ENCODE measurements at regions not wholly inside any gene's neighbourhood (a gene's known extent, or its start where the extent isn't known, plus 50 kb on each side); places are given as distances from the start of the nearest gene placed in this dataset.

- in situ Hi-C loops (cut with HindIII; ENCODE audit: low sequenced_read_pairs) = no loop called here
- no peak for TF ChIP-seq CTCF (IDR thresholded peaks at IDR 0.05; ENCODE audit: low read depth, low read length, missing control alignments)
- H3K4me3 ChIP-seq (ENCODE audit: low read depth, low read length) = no peak overlapping the region
- DNase-seq (ENCODE audit: low read depth) = no peak
Observed at GRCh38 chr5:108581026-108581425, 166.7 kb upstream of the FER start.

- no peak overlapping the region for H3K4me3 ChIP-seq (ENCODE audit: low read depth, low read length)
- in situ Hi-C loops (cut with HindIII; ENCODE audit: low sequenced_read_pairs) = no loop called here
- DNase-seq (ENCODE audit: low read depth) = no peak
- no peak for TF ChIP-seq CTCF (IDR thresholded peaks at IDR 0.05; ENCODE audit: low read depth, low read length, missing control alignments)
Observed at GRCh38 chr5:108579236-108579635, 168.5 kb upstream of the FER start.

- no peak for TF ChIP-seq CTCF (IDR thresholded peaks at IDR 0.05; ENCODE audit: low read depth, low read length, missing control alignments)
- H3K4me3 ChIP-seq (ENCODE audit: low read depth, low read length) = no peak overlapping the region
- no peak for DNase-seq (ENCODE audit: low read depth)
- in situ Hi-C loops (cut with HindIII; ENCODE audit: low sequenced_read_pairs) = no loop called here
Observed at GRCh38 chr5:108578791-108579190, 168.9 kb upstream of the FER start.

- no peak for DNase-seq (ENCODE audit: low read depth)
- H3K4me3 ChIP-seq (ENCODE audit: low read depth, low read length) = no peak overlapping the region
- no peak for TF ChIP-seq CTCF (IDR thresholded peaks at IDR 0.05; ENCODE audit: low read depth, low read length, missing control alignments)
- in situ Hi-C loops (cut with HindIII; ENCODE audit: low sequenced_read_pairs) = no loop called here
Observed at GRCh38 chr5:108567429-108567828, 180.3 kb upstream of the FER start.

GRCh38 chr5:108564441-108564840 lies 182.5 kb upstream of the FBXL17 start:
- no peak overlapping the region for H3K4me3 ChIP-seq (ENCODE audit: low read depth, low read length)
- no peak for DNase-seq (ENCODE audit: low read depth)
- in situ Hi-C loops (cut with HindIII; ENCODE audit: low sequenced_read_pairs) = no loop called here
- no peak for TF ChIP-seq CTCF (IDR thresholded peaks at IDR 0.05; ENCODE audit: low read depth, low read length, missing control alignments)

- no peak for DNase-seq (ENCODE audit: low read depth)
- in situ Hi-C loops (cut with HindIII; ENCODE audit: low sequenced_read_pairs) = no loop called here
- no peak for TF ChIP-seq CTCF (IDR thresholded peaks at IDR 0.05; ENCODE audit: low read depth, low read length, missing control alignments)
- H3K4me3 ChIP-seq (ENCODE audit: low read depth, low read length) = no peak overlapping the region
Observed at GRCh38 chr5:108562205-108562454, 180.2 kb upstream of the FBXL17 start.

Measured in astrocyte of the cerebellum (primary cell).